H9 (cell line): ENCODE measurements at regions not wholly inside any gene's neighbourhood (a gene's known extent, or its start where the extent isn't known, plus 50 kb on each side); places are given as distances from the start of the nearest gene placed in this dataset.

Experiments
- DNase-seq: peaks from one replicate; pipeline ENCODE4 v3.0.0-alpha.2; 2017
- H2AFZ ChIP-seq: one replicate; pipeline ENCODE4 v1.6.1; 2013; ENCODE audit warnings: mild to moderate bottlenecking, low read length, control low read depth, moderate library complexity
- H2AK5ac ChIP-seq: 2 replicates; pipeline ENCODE4 v1.6.1; 2013; ENCODE audit warnings: low read length, control low read depth, mixed read lengths; ENCODE audit not compliant: insufficient read length
- H2BK120ac ChIP-seq: one replicate; pipeline ENCODE4 v1.6.1; 2013; ENCODE audit warnings: low read depth, mild to moderate bottlenecking, low read length, control low read depth, inconsistent platforms; ENCODE audit not compliant: poor library complexity, severe bottlenecking
- H2BK12ac ChIP-seq: 2 replicates; pipeline ENCODE4 v1.6.1; 2013; ENCODE audit warnings: low read length, control low read depth, mixed read lengths, low read depth; ENCODE audit not compliant: insufficient read length
- H2BK15ac ChIP-seq: 2 replicates; pipeline ENCODE4 v1.6.1; 2013; ENCODE audit warnings: low read depth, low read length, control low read depth
- H2BK20ac ChIP-seq: one replicate; pipeline ENCODE4 v1.6.1; 2013; ENCODE audit warnings: low read depth, mild to moderate bottlenecking, low read length, control low read depth, inconsistent platforms; ENCODE audit not compliant: poor library complexity, severe bottlenecking
- H2BK5ac ChIP-seq: 2 replicates; pipeline ENCODE4 v1.6.1; 2013; ENCODE audit warnings: low read length, control low read depth, mixed read lengths; ENCODE audit not compliant: insufficient read length
- H3K14ac ChIP-seq: 2 replicates; pipeline ENCODE4 v1.6.1; 2013; ENCODE audit warnings: low read length, control low read depth; ENCODE audit not compliant: insufficient read depth
- H3K18ac ChIP-seq: 2 replicates; pipeline ENCODE4 v1.6.1; 2013; ENCODE audit warnings: low read depth, mild to moderate bottlenecking, mixed read lengths, low read length, control low read depth; ENCODE audit not compliant: insufficient read length
- H3K23ac ChIP-seq: 2 replicates; pipeline ENCODE4 v1.6.1; 2013; ENCODE audit warnings: low read length, control low read depth, mixed read lengths, low read depth; ENCODE audit not compliant: insufficient read length
- H3K23me2 ChIP-seq: 2 replicates; pipeline ENCODE4 v1.6.1; 2013; ENCODE audit warnings: low read depth, mild to moderate bottlenecking, mixed read lengths, low read length, control low read depth; ENCODE audit not compliant: insufficient read length, poor library complexity, severe bottlenecking
- H3K27ac ChIP-seq: 2 replicates; pipeline ENCODE4 v1.5.1; 2013; ENCODE audit warnings: low read length, control low read depth, mixed read lengths, low read depth; ENCODE audit not compliant: insufficient read length
- H3K27me3 ChIP-seq: 2 replicates; pipeline ENCODE4 v1.6.1; 2013; ENCODE audit warnings: low read length, control low read depth, inconsistent platforms; ENCODE audit not compliant: insufficient read depth
- H3K4ac ChIP-seq: 2 replicates; pipeline ENCODE4 v1.6.1; 2013; ENCODE audit warnings: low read depth, mild to moderate bottlenecking, control low read depth, inconsistent platforms, low read length, moderate library complexity
- H3K4me1 ChIP-seq: 2 replicates; pipeline ENCODE4 v1.6.1; 2013; ENCODE audit warnings: low read length, control low read depth, inconsistent platforms; ENCODE audit not compliant: insufficient read depth
- H3K4me2 ChIP-seq: 2 replicates; pipeline ENCODE4 v1.6.1; 2013; ENCODE audit warnings: low read length, control low read depth, mixed read lengths; ENCODE audit not compliant: insufficient read length, insufficient read depth
- H3K56ac ChIP-seq: 2 replicates; pipeline ENCODE4 v1.6.1; 2013; ENCODE audit warnings: low read depth, mild to moderate bottlenecking, mixed read lengths, low read length, control low read depth; ENCODE audit not compliant: insufficient read length
- H3K79me1 ChIP-seq: 2 replicates; pipeline ENCODE4 v1.6.1; 2013; ENCODE audit warnings: low read depth, mild to moderate bottlenecking, moderate library complexity, low read length, control low read depth, inconsistent platforms; ENCODE audit not compliant: insufficient read depth, poor library complexity, severe bottlenecking
- H3K79me2 ChIP-seq: 2 replicates; pipeline ENCODE4 v1.6.1; 2013; ENCODE audit warnings: low read length, control low read depth, inconsistent platforms; ENCODE audit not compliant: insufficient read depth
- H3K9ac ChIP-seq: 2 replicates; pipeline ENCODE4 v1.6.1; 2013; ENCODE audit warnings: low read length, control low read depth, mixed read lengths; ENCODE audit not compliant: insufficient read length; ENCODE audit errors: extremely low read depth
- H3K9me3 ChIP-seq: one replicate; pipeline ENCODE4 v1.6.1; 2013; ENCODE audit warnings: low read depth, low read length, inconsistent platforms; ENCODE audit not compliant: control insufficient read depth
- H3T11ph ChIP-seq: one replicate; pipeline ENCODE4 v1.6.1; 2013; ENCODE audit warnings: mild to moderate bottlenecking, low read length, control low read depth, inconsistent platforms
- H4K20me1 ChIP-seq: one replicate; pipeline ENCODE4 v1.6.1; 2013; ENCODE audit not compliant: control insufficient read depth, insufficient read length, insufficient read depth
- H4K5ac ChIP-seq: 2 replicates; pipeline ENCODE4 v1.6.1; 2013; ENCODE audit warnings: low read depth, mild to moderate bottlenecking, mixed read lengths, low read length, control low read depth; ENCODE audit not compliant: insufficient read length
- H4K8ac ChIP-seq: replicated peaks from 2 replicates; pipeline ENCODE4 v1.6.1; 2013; ENCODE audit warnings: low read length, control low read depth, mixed read lengths, low read depth; ENCODE audit not compliant: insufficient read length
- H4K91ac ChIP-seq: 2 replicates; pipeline ENCODE4 v1.6.1; 2013; ENCODE audit warnings: low read depth, mild to moderate bottlenecking, moderate library complexity, mixed read lengths, low read length, control low read depth; ENCODE audit not compliant: insufficient read length
- H3K27ac Mint-ChIP-seq, 3 experiments: 2 replicates in 2 of 3; 3 replicates in 1 of 3; pipeline ENCODE4 v1.8.0; 2020 to 2021; ENCODE audit warnings: mixed read lengths in 3 of 3, mild to moderate bottlenecking in 1 of 3, moderate library complexity in 1 of 3
- H3K27me3 Mint-ChIP-seq: 2 replicates; pipeline ENCODE4 v1.8.0; 2021; ENCODE audit warnings: low read depth, mild to moderate bottlenecking, moderate library complexity, mixed read lengths
- H3K36me3 Mint-ChIP-seq, 3 experiments: 2 replicates in 2 of 3; 3 replicates in 1 of 3; pipeline ENCODE4 v1.8.0; 2020 to 2021; ENCODE audit warnings: low read depth in 3 of 3, mixed read lengths in 3 of 3; ENCODE audit not compliant: insufficient read depth in 1 of 3
- H3K4me1 Mint-ChIP-seq, 2 experiments: 2 replicates each; pipeline ENCODE4 v1.8.0; 2020; ENCODE audit warnings: mixed read lengths in 2 of 2
- H3K4me3 Mint-ChIP-seq, 2 experiments: 2 replicates in 1 of 2; 3 replicates in 1 of 2; pipeline ENCODE4 v1.8.0; 2020 to 2021; ENCODE audit warnings: mild to moderate bottlenecking in 2 of 2, mixed read lengths in 2 of 2, moderate library complexity in 1 of 2
- H3K9me3 Mint-ChIP-seq, 2 experiments: 2 replicates in 1 of 2; 3 replicates in 1 of 2; pipeline ENCODE4 v1.8.0; 2020; ENCODE audit warnings: mild to moderate bottlenecking in 2 of 2, mixed read lengths in 2 of 2, moderate library complexity in 1 of 2
- CTCF ChIP-seq: fragments of 200-600 bp; sonication (generic); conservative IDR thresholded peaks from 3 replicates; pipeline ENCODE4 v1.8.0; 2021; ENCODE audit warnings: antibody characterized with exemption, mild to moderate bottlenecking
- WGBS: extraction: QIAGEN DNeasy Blood & Tissue Kit; methylation state at CpG from one replicate; pipeline ENCODE4 v1.1.7; 2013; ENCODE audit warnings: missing lambda C conversion rate, low lambda C conversion rate, mixed read lengths; ENCODE audit not compliant: insufficient read length; ENCODE audit errors: extremely low coverage; 5-methylcytosine and 5-hydroxymethylcytosine counted together

- Mint-ChIP-seq H3K36me3 (no peaks in the 10 kb centered on the region), H3K4me3 (no peak overlapping the region), H3K4me1 (no peaks in the 10 kb centered on the region), H3K9me3 (no peaks in the 10 kb centered on the region), H3K27ac (no peak overlapping the region), H3K27me3 (no peaks in the 10 kb centered on the region)
- no peak overlapping the region for H4K91ac ChIP-seq
- H3K9ac ChIP-seq: no peak overlapping the region
- H3K79me2 ChIP-seq: no peaks in the 10 kb centered on the region
- H2AFZ ChIP-seq: no peak overlapping the region
- no peaks in the 10 kb centered on the region for H3K27me3 ChIP-seq
- TF ChIP-seq CTCF: no peak
- H3K18ac ChIP-seq: no peak overlapping the region
- no peak for DNase-seq
- H2BK120ac ChIP-seq: no peak overlapping the region
- no peaks in the 10 kb centered on the region for H3K4me1 ChIP-seq
- H2BK5ac ChIP-seq: no peak overlapping the region
- H4K20me1 ChIP-seq: no peaks in the 10 kb centered on the region
- no peaks in the 10 kb centered on the region for H3K79me1 ChIP-seq
- H2AK5ac ChIP-seq: no peak overlapping the region
- H3K23me2 ChIP-seq: no peaks in the 10 kb centered on the region
- H4K5ac ChIP-seq: no peak overlapping the region
- no peaks in the 10 kb centered on the region for H3K9me3 ChIP-seq
- H4K8ac ChIP-seq: no peak overlapping the region
- no peak overlapping the region for H3T11ph ChIP-seq
- no peak overlapping the region for H3K4ac ChIP-seq
- no peak overlapping the region for H3K14ac ChIP-seq
- H2BK12ac ChIP-seq: no peak overlapping the region
- H3K27ac ChIP-seq: no peak overlapping the region
- no CpG with 5 or more reads among the region's 2 CpGs for WGBS
- no peak overlapping the region for H3K23ac ChIP-seq
- no peak overlapping the region for H2BK15ac ChIP-seq
- no peak overlapping the region for H3K56ac ChIP-seq
- no peak overlapping the region for H3K4me2 ChIP-seq
- H2BK20ac ChIP-seq: no peak overlapping the region
Measured at GRCh38 chr2:58419983-58420382, 178.9 kb upstream of the FANCL start.
